ENCODE measurements at regions not wholly inside any gene's neighbourhood (a gene's known extent, or its start where the extent isn't known, plus 50 kb on each side); places are given as distances from the start of the nearest gene placed in this dataset.
"Not testable (repeated sequence)": the region's sequence is repeated elsewhere in the genome, so short reads cannot be mapped to it uniquely, and the experiment has no call there.

GRCh38 chr1:200257235-200257634, 152.6 kb downstream of the ZNF281 start:
- ATAC-seq = no peak

GRCh38 chr1:200254602-200255001, 155.2 kb downstream of the ZNF281 start:
- peak in 2 of 3 donors; percentile 54 to 60 for DNase-seq
- peak overlapping the region in 1 of 3 donors; percentile 78 for H3K27ac ChIP-seq
- H3K36me3 ChIP-seq; H3K4me3 ChIP-seq; intact Hi-C loops (cut with DNase I); H3K9me3 ChIP-seq; H3K27me3 ChIP-seq: not testable (repeated sequence)
- peak in 3 of 4 donors; percentile 16 to 74 (median 65) for ATAC-seq
- H3K4me1 ChIP-seq = peaks cover 0 to 16% (median 5%) of the 10 kb centered on the region in 4 donors
- 43% methylated on average over 4 of the region's 9 CpGs for WGBS (ENCODE audit: insufficient coverage, low coverage, low lambda C conversion rate, missing lambda C conversion rate)

More at GRCh38 chr1:200257235-200257634, 152.6 kb downstream of the ZNF281 start:
- Histone ChIP-seq H3K4me1 (peaks cover 0 to 6% (median 0%) of the 10 kb centered on the region in 4 donors), H3K27ac (no peak overlapping the region), H3K27me3 (no peaks in the 10 kb centered on the region), H3K36me3 (no peaks in the 10 kb centered on the region), H3K4me3 (no peak overlapping the region), H3K9me3 (no peaks in the 10 kb centered on the region)
- intact Hi-C loops (cut with DNase I) = no loop called here
- no peak for DNase-seq
- TF ChIP-seq POLR2A (IDR thresholded peaks at IDR 0.05) (no peak), CTCF (IDR thresholded peaks at IDR 0.05) (no peak)
- WGBS (ENCODE audit: insufficient coverage, low coverage, low lambda C conversion rate, missing lambda C conversion rate) = 87% methylated on average over 6 of the region's 10 CpGs

- intact Hi-C loops (cut with DNase I) = no loop called here
- ATAC-seq (no peak), DNase-seq (no peak)
- TF ChIP-seq CTCF (IDR thresholded peaks at IDR 0.05) (no peak), POLR2A (IDR thresholded peaks at IDR 0.05) (no peak)
- no peaks in the 10 kb centered on the region for H3K27me3 ChIP-seq
- no peak overlapping the region for H3K4me3 ChIP-seq
- H3K27ac ChIP-seq = peak overlapping the region in 1 of 3 donors; percentile 78
- peaks cover 0 to 16% (median 5%) of the 10 kb centered on the region in 4 donors for H3K4me1 ChIP-seq
- H3K9me3 ChIP-seq = no peaks in the 10 kb centered on the region
- 79% methylated on average over 6 of the region's 7 CpGs for WGBS (ENCODE audit: insufficient coverage, low coverage, low lambda C conversion rate, missing lambda C conversion rate)
- H3K36me3 ChIP-seq = no peaks in the 10 kb centered on the region
These were observed 155.9 kb downstream of the ZNF281 start for GRCh38 chr1:200253774-200254495.

- 97% methylated on average over 5 of the region's 5 CpGs for WGBS (ENCODE audit: insufficient coverage, low coverage, low lambda C conversion rate, missing lambda C conversion rate)
- Histone ChIP-seq H3K4me1 (peaks cover 0 to 16% (median 5%) of the 10 kb centered on the region in 4 donors), H3K36me3 (no peaks in the 10 kb centered on the region), H3K27ac (no peak overlapping the region), H3K9me3 (no peaks in the 10 kb centered on the region), H3K4me3 (no peak overlapping the region), H3K27me3 (no peaks in the 10 kb centered on the region)
- ATAC-seq (no peak), DNase-seq (no peak)
- intact Hi-C loops (cut with DNase I) = no loop called here
- TF ChIP-seq POLR2A (IDR thresholded peaks at IDR 0.05) (no peak), CTCF (IDR thresholded peaks at IDR 0.05) (no peak)
These were observed 157.3 kb downstream of the ZNF281 start for GRCh38 chr1:200252531-200252930.

GRCh38 chr1:200250469-200250868, 159.4 kb downstream of the ZNF281 start:
- ATAC-seq (peak; percentile 33 to 69 (median 64)), DNase-seq (no peak)
- 27% methylated on average over 4 of the region's 5 CpGs for WGBS (ENCODE audit: insufficient coverage, low coverage, low lambda C conversion rate, missing lambda C conversion rate)
- TF ChIP-seq CTCF (IDR thresholded peaks at IDR 0.05) (no peak), POLR2A (IDR thresholded peaks at IDR 0.05) (no peak)
- peak overlapping the region in 2 of 3 donors; percentile 44 to 65 for H3K27ac ChIP-seq
- no peak overlapping the region for H3K4me3 ChIP-seq
- H3K27me3 ChIP-seq = no peaks in the 10 kb centered on the region
- no peaks in the 10 kb centered on the region for H3K9me3 ChIP-seq
- intact Hi-C loops (cut with DNase I) = no loop called here
- H3K36me3 ChIP-seq = no peaks in the 10 kb centered on the region
- peaks cover 0 to 16% (median 5%) of the 10 kb centered on the region in 4 donors for H3K4me1 ChIP-seq

All from right lobe of liver (tissue), 6 donors.